ENCODE measurements at regions not wholly inside any gene's neighbourhood (a gene's known extent, or its start where the extent isn't known, plus 50 kb on each side); places are given as distances from the start of the nearest gene placed in this dataset.
A peak's percentile ranks its signal among the peaks of the same experiment; 100 is the strongest.

GRCh38 chr4:123288309-123289025 is 108.1 kb upstream of the SPRY1 start:
- no peak for TF ChIP-seq CTCF (IDR thresholded peaks at IDR 0.05; ENCODE audit: low read depth, low read length)
- DNase-seq (ENCODE audit: low read depth, low spot score), result no peak
- no peak overlapping the region for H3K4me3 ChIP-seq (ENCODE audit: low read depth, low read length)
- in situ Hi-C loops (cut with HindIII; ENCODE audit: low sequenced_read_pairs), result no loop called here

DNA sequence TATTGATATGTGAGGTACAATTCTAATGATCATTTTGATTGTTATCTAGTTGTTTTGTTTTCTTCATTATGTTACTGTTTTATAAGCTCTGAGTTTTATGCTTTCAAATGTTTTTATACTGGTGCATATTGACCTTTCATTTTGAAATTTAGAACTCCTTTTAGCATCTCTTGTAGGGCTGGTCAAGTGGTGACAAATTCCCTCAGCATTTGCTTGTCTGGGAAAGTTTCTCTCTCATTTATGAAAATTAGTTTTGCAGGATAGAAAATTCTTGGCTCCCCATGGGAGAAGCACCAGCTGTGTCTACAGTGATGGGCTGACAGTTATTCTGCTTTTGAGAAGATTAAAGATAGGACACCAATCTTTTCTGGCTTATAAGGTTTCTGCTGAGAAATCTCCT is 105.3 kb upstream of the SPRY1 start:
- no peak for TF ChIP-seq CTCF (IDR thresholded peaks at IDR 0.05; ENCODE audit: low read depth, low read length)
- H3K4me3 ChIP-seq (ENCODE audit: low read depth, low read length), result no peak overlapping the region
- DNase-seq (ENCODE audit: low read depth, low spot score), result peak; percentile 24
- in situ Hi-C loops (cut with HindIII; ENCODE audit: low sequenced_read_pairs), result no loop called here

DNA sequence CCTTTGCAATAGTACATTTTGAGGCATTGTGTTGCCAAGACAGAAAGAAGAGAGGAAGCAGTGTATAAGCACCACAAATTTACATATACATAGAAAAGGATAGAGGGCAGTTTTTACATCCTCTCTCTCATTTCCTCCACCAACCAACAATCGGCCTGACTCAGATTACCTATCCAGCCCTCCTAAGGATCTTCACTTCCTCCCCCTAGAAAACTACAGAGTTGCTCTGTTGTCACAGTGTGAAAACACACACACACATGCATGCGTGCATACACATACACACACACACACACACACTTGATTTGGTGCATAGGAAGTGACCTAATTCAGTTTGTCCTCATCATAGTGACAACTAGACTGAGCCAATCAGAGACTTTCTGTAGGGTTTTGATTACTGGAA is 98.8 kb upstream of the SPRY1 start:
- no peak for DNase-seq (ENCODE audit: low read depth, low spot score)
- in situ Hi-C loops (cut with HindIII; ENCODE audit: low sequenced_read_pairs), result no loop called here
- no peak overlapping the region for H3K4me3 ChIP-seq (ENCODE audit: low read depth, low read length)

DNA sequence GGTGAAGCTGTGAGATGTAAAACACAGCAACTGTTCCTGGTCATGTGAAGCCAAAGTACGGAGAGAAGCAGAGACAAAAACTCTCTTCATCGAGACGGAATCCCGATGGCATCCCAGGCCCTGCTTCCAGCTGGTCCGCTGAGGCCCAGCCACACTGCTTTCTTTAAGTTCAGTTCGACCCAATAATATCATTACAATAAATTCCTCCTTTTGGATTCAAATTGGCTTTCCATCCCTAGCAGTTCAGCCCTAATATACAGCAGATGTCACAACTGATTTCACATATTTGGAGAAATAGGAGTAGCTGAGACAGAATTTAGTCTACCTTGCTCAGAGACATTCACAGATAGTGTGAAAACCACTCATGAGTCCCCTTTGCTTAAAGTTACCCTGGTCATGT is 98.3 kb upstream of the SPRY1 start:
- no peak overlapping the region for H3K4me3 ChIP-seq (ENCODE audit: low read depth, low read length)
- no peak for TF ChIP-seq CTCF (IDR thresholded peaks at IDR 0.05; ENCODE audit: low read depth, low read length)
- in situ Hi-C loops (cut with HindIII; ENCODE audit: low sequenced_read_pairs), result no loop called here
- no peak for DNase-seq (ENCODE audit: low read depth, low spot score)

More for the DNA sequence above, 98.8 kb upstream of the SPRY1 start:
- no peak for TF ChIP-seq CTCF (IDR thresholded peaks at IDR 0.05; ENCODE audit: low read depth, low read length)

- in situ Hi-C loops (cut with HindIII; ENCODE audit: low sequenced_read_pairs), result no loop called here
- TF ChIP-seq CTCF (IDR thresholded peaks at IDR 0.05; ENCODE audit: low read depth, low read length), result no peak
- DNase-seq (ENCODE audit: low read depth, low spot score), result no peak
- no peak overlapping the region for H3K4me3 ChIP-seq (ENCODE audit: low read depth, low read length)
Measured at GRCh38 chr4:123298801-123299200, 97.8 kb upstream of the SPRY1 start.

DNA sequence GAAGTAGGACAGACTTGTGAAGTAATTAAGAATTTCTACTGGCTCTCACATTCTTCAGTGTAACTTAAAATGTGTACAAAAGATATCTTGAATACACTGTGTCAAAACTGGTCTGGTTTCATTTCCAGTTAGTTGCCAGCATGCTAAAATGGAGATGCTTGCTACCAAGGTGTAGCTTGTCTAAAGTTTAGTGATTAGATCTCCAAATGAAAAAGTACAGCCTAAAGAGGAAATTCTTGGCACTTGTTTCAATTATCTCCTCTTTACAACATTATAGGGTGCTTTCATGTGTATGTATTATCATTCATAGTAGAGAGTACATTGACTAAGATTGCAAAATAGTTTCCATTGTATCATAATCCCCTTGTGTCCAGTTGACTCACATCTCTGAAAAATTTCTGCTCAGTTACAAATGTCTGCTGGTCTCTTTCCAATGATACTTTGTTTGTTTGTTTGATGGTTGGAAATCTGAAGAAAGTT is 97.3 kb upstream of the SPRY1 start:
- H3K4me3 ChIP-seq (ENCODE audit: low read depth, low read length), result no peak overlapping the region
- TF ChIP-seq CTCF (IDR thresholded peaks at IDR 0.05; ENCODE audit: low read depth, low read length), result no peak
- DNase-seq (ENCODE audit: low read depth, low spot score), result peak; percentile 74
- in situ Hi-C loops (cut with HindIII; ENCODE audit: low sequenced_read_pairs), result no loop called here

Measured in astrocyte of the spinal cord (primary cell).